Activated naive CD8-positive, alpha-beta T cell treated with anti-CD3 and anti-CD28 coated beads, Interleukin-2, amount 50 U/mL, for 16 hours (primary cell): ENCODE measurements at regions not wholly inside any gene's neighbourhood (a gene's known extent, or its start where the extent isn't known, plus 50 kb on each side); places are given as distances from the start of the nearest gene placed in this dataset.

Experiments used
- DNase-seq: peaks from one replicate; pipeline ENCODE4 v3.0.0-alpha.2; 2020; ENCODE audit warnings: low read depth, low spot score

- no peak for DNase-seq
Measured at GRCh38 chr22:49327411-49328117, 500.1 kb downstream of the BRD1 start.

GRCh38 chr22:49326558-49326957 is 501.1 kb downstream of the BRD1 start:
- no peak for DNase-seq

- DNase-seq, result no peak
Measured at GRCh38 chr22:49325531-49326395, 501.9 kb downstream of the BRD1 start.

DNA sequence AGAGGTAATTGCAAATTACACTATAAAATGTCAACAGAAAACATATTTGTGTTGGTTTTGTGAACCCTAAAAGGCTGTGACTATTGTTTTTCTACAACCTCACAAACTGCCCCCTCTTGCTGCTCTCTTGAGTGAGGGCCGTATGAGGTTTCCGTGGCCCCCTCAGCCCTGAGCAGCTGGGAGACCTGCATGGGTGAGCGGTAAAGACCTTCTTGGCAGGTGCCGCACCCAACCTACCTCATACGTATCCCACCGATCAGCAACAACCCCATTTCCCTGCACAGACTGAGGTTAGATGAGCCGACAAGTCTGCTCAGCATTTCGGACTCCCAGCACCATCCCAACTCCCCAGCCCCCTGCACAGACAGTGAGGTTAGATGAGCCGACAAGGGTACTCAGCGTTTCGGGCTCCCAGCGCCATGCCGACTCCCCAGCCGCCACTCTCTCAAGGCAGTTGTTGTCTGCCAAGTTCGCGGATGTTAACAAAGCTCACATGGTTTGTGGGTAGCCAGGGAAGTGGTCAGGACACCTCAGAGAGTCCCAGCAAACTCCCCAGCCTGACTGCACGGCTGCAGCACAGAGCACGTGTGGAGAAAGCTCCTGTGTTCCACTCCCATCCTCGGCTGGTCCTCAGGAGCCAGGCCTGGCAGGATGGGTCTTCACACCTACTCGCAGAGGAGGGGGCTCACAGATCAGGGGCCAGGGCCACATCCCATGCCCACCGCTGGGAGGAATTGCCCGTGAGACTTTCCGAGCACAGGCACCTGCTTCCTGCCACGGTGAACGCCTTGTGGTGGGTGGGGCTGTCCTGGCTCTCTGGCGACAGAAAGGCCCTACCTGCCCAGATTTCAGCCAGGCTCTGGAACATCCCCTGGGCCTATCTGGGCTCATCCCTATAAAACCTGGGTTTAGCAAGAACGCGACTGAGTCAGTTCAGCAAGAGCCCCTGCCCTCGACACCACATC is 502.9 kb downstream of the BRD1 start:
- DNase-seq, result no peak

- no peak for DNase-seq
Measured at GRCh38 chr22:49323751-49324415, 503.8 kb downstream of the BRD1 start.

GRCh38 chr22:49322861-49323622 is 504.6 kb downstream of the BRD1 start:
- DNase-seq, result no peak

DNA sequence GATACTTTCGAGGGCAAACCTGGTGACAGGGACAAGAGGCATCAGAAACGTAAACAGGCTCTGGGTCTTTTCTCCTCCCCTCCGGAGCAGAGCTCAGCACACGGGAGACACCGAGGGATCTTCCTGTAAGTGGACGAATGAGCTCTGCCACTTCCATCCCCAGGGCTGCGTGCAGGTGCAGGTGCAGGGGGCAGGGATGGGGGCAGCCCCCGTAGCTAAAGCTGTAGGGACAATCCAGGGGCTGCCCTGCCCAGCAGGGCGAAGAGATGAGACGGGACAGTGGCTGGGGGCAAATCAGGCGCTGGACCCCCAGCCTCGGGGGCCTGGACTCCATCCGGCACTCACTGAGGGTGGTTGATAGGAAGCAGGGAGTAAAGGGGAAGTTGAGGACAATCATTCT is 505.4 kb downstream of the BRD1 start:
- no peak for DNase-seq

- no peak for DNase-seq
Measured at GRCh38 chr22:49321477-49322055, 506.1 kb downstream of the BRD1 start.

DNA sequence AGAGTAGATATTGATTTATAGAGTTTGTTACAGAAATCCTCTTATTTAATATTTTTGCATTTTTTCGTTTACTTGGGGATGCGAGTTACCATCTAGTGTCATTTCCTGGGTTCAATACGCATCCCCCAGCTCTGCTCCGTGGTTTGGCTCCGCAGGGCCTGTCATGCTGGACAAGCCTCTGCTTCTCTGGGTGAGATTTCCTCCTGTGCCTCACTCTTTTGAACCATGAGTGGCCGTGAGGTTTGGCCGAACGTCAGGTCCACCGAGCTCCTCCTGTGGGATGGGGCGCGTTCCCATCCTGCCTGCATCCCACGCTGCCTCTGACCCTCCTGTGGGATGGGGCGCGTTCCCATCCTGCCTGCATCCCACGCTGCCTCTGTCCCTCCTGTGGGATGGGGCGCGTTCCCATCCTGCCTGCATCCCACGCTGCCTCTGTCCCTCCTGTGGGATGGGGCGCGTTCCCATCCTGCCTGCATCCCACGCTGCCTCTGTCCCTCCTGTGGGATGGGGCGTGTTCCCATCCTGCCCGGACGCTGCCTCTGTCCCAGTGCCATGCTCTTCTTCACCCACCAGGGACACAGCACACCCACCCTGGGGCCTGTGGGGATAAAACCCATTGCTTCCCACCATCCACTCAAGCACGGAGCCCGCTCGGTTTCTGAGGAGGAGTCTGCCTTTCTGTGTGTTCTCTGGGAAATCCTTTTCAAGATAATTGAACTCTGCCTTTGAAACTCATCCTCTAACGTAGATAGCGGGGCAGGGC is 506.8 kb downstream of the BRD1 start:
- DNase-seq, result no peak

DNA sequence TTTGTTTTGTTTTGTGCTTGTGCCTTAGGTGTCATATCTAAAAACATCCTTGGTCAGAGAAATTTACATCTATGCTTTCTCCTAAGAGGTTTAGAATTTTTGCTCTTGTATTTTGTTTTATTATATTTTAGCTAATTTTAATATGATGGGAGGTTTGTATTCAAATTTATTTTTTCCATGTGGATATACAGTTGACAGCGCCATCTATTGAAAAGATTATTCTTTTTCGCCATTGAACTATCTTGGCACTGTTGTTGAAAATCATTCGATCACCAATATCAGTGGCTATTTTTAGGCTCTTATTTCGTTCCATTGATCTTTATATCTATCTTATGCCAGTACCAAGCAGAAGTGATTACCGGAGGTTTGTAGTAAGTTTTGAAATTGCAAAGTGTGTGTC is 510.3 kb downstream of the BRD1 start:
- DNase-seq, result no peak

DNA sequence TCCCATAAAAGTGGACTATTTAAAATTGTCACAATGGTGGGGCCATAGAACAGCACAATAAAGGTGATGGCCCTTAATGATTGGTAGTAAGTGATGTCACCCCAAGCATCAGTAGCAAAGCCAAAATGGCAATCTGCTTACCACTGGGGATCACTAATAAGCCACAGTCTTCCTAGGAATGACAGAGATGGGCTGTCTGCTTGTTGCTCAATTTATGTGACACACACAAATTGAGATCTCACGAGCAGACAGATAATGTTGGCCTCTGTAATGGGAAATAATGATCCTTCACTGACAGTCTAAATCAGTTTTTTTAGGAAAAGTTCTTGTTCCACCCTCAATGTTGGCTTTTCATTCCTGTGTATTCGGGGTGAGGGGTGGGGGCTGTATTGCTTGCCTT is 515.1 kb downstream of the BRD1 start:
- DNase-seq, result no peak

- DNase-seq, result no peak
Measured at GRCh38 chr22:49310354-49310753, 517.3 kb downstream of the BRD1 start.

- no peak for DNase-seq
Measured at GRCh38 chr22:49308300-49308699, 519.4 kb downstream of the BRD1 start.

GRCh38 chr22:49307870-49308269 is 519.8 kb downstream of the BRD1 start:
- DNase-seq, result no peak

- DNase-seq, result no peak
Measured at GRCh38 chr22:49307481-49307830, 520.2 kb downstream of the BRD1 start.

DNA sequence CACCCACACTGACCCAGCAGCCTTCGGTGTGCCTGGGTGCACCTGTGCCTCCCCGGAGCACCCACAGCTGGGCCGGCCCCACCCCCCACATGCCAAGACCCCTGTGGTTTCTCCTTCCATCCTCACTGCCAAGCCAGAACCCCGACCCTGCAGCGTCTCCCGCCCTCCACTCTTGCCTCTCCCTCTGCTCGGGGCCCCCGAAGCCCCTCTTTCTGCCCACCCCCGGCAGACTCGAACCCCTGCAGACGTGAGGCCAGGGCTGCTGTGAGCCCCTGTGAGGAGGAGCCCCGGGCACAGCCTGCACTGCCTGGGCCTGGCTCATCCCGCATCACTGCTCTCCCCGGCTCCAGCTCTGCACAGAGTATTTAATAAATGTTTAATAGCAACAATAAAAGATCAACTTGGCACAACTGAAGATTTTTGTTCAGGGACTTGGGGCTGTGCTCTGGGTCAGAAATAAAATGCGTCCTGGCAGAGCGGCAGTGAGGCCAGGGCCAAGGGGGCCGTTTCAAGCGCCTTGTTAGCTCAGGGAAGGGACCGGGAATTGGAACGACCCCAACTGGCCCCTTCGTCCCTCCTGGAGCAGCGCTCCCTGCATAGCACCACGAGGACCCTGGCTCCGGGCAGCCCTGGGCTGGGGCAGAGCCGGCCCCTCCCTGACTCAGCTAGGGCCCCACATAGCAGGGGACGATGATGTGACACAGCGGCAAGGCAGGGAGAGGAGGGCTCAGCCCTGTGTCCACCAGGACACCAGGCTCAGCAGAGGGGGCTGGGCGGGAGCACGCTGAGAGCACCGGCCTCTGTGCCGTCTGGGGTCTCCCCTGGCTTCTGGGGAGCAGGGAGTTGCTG is 520.8 kb downstream of the BRD1 start:
- DNase-seq, result no peak

- DNase-seq, result no peak
Measured at GRCh38 chr22:49305966-49306631, 521.6 kb downstream of the BRD1 start.
